Endodermal cell (in vitro differentiated cells): ENCODE measurements at regions not wholly inside any gene's neighbourhood (a gene's known extent, or its start where the extent isn't known, plus 50 kb on each side); places are given as distances from the start of the nearest gene placed in this dataset.
"Not testable (repeated sequence)": the region's sequence is repeated elsewhere in the genome, so short reads cannot be mapped to it uniquely, and the experiment has no call there.

Experiments used
- DNase-seq: peaks from one replicate; pipeline ENCODE4 v3.0.0-alpha.2; 2017
- H3K27ac ChIP-seq: 2 replicates; pipeline ENCODE4 v1.5.1; 2013; ENCODE audit warnings: mild to moderate bottlenecking, low read depth, low read length, moderate library complexity
- H3K27me3 ChIP-seq: 2 replicates; pipeline ENCODE4 v1.6.1; 2013; ENCODE audit warnings: mild to moderate bottlenecking, low read length, moderate library complexity; ENCODE audit not compliant: insufficient read depth, control insufficient read depth, poor library complexity, severe bottlenecking
- H3K36me3 ChIP-seq: 2 replicates; pipeline ENCODE4 v1.7.0; 2013; ENCODE audit warnings: mild to moderate bottlenecking, low read length, moderate library complexity; ENCODE audit not compliant: control insufficient read depth, insufficient read depth
- H3K4me1 ChIP-seq: one replicate; pipeline ENCODE4 v1.7.0; 2013; ENCODE audit warnings: low read length; ENCODE audit not compliant: control insufficient read depth, insufficient read depth
- H3K4me3 ChIP-seq: 2 replicates; pipeline ENCODE4 v1.5.1; 2013; ENCODE audit warnings: mild to moderate bottlenecking, low read length, moderate library complexity
- H3K9ac ChIP-seq: 2 replicates; pipeline ENCODE4 v1.6.1; 2013; ENCODE audit warnings: mild to moderate bottlenecking, low read length, moderate library complexity; ENCODE audit not compliant: poor library complexity, severe bottlenecking; ENCODE audit errors: extremely low read depth
- H3K9me3 ChIP-seq: 2 replicates; pipeline ENCODE4 v1.6.1; 2013; ENCODE audit warnings: mild to moderate bottlenecking, low read length, moderate library complexity; ENCODE audit not compliant: control insufficient read depth
- H3K27ac Mint-ChIP-seq: 2 replicates; pipeline ENCODE4 v1.8.0; 2020; ENCODE audit warnings: mixed read lengths
- H3K27me3 Mint-ChIP-seq: 2 replicates; pipeline ENCODE4 v1.8.0; 2021; ENCODE audit warnings: mild to moderate bottlenecking, mixed read lengths; ENCODE audit not compliant: insufficient read depth
- H3K36me3 Mint-ChIP-seq: 2 replicates; pipeline ENCODE4 v1.8.0; 2020; ENCODE audit warnings: low read depth, mixed read lengths
- H3K4me1 Mint-ChIP-seq: 2 replicates; pipeline ENCODE4 v1.8.0; 2020; ENCODE audit warnings: mixed read lengths
- H3K4me3 Mint-ChIP-seq: 2 replicates; pipeline ENCODE4 v1.8.0; 2020; ENCODE audit warnings: mild to moderate bottlenecking, moderate library complexity, mixed read lengths
- H3K9me3 Mint-ChIP-seq: 2 replicates; pipeline ENCODE4 v1.8.0; 2020; ENCODE audit warnings: mild to moderate bottlenecking, mixed read lengths
- WGBS, 2 experiments: methylation state at CpG; one replicate each; pipeline versions ENCODE4 v1.1.5 to v1.1.7; 2013; ENCODE audit warnings: missing lambda C conversion rate in 2 of 2, mixed read lengths in 1 of 2; ENCODE audit not compliant: insufficient coverage in 1 of 2, insufficient read length in 1 of 2; 5-methylcytosine and 5-hydroxymethylcytosine counted together
- TF ChIP-seq, protein P1 (sequence below): fragments of 200-600 bp; sonication (generic); conservative IDR thresholded peaks from 2 replicates; pipeline ENCODE4 v1.5.0; 2021; ENCODE audit warnings: antibody characterized with exemption, mild to moderate bottlenecking

DNA sequence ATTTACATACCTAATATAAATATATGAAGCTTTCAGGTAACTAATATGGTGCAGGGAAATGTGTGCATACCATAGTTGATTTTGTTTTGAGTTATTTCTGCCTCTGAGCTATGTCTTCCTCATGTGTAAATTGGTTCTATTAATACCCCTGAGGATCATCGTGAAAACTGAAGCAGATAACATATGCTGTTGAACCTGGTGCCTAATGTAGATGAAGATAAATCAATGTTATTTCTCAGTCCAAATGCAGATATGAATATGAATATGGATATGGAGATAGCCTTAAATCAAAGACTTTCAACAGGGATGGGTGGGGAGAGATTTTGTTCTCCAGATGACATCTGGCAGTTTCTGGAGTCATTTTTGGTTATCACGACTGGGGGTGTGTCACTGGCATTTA lies 122.3 kb upstream of the ANKRD30A start:
- no peak overlapping the region for H3K9ac ChIP-seq
- H3K9me3 ChIP-seq = peaks cover 80% of the 10 kb centered on the region
- Mint-ChIP-seq H3K27me3 (no peaks in the 10 kb centered on the region), H3K4me3 (no peak overlapping the region), H3K9me3 (peaks cover 76% of the 10 kb centered on the region), H3K4me1 (no peaks in the 10 kb centered on the region), H3K36me3 (no peaks in the 10 kb centered on the region), H3K27ac (no peak overlapping the region)
- H3K27me3 ChIP-seq = no peaks in the 10 kb centered on the region
- H3K4me1 ChIP-seq = no peaks in the 10 kb centered on the region
- TF ChIP-seq, protein P1, sequence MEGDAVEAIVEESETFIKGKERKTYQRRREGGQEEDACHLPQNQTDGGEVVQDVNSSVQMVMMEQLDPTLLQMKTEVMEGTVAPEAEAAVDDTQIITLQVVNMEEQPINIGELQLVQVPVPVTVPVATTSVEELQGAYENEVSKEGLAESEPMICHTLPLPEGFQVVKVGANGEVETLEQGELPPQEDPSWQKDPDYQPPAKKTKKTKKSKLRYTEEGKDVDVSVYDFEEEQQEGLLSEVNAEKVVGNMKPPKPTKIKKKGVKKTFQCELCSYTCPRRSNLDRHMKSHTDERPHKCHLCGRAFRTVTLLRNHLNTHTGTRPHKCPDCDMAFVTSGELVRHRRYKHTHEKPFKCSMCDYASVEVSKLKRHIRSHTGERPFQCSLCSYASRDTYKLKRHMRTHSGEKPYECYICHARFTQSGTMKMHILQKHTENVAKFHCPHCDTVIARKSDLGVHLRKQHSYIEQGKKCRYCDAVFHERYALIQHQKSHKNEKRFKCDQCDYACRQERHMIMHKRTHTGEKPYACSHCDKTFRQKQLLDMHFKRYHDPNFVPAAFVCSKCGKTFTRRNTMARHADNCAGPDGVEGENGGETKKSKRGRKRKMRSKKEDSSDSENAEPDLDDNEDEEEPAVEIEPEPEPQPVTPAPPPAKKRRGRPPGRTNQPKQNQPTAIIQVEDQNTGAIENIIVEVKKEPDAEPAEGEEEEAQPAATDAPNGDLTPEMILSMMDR = no peak
- no peak overlapping the region for H3K27ac ChIP-seq
- 43 to 71% methylated on average over 1 to 2 of the region's 2 CpGs for WGBS, 2 experiments
- H3K4me3 ChIP-seq = no peak overlapping the region
- no peak for DNase-seq
- H3K36me3 ChIP-seq = no peaks in the 10 kb centered on the region

DNA sequence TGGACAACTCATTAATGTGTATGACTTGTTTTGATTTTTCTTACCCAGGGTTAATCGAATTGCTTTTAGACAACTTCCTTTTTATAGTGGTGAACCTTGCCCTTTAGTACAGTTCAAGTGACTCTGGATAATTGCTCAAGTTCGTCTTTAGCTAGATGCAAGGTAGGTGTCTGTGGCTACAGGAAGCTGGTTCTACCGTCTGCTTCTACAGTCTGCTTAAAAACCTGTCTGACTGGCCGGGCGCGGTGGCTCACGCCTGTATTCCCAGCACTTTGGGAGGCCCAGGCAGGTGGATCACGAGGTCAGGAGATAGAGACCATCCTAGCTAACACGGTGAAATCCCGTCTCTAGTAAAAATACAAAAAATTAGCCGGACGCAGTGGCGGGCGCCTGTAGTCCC lies 129.6 kb upstream of the ANKRD30A start:
- not testable (repeated sequence) for H3K9ac ChIP-seq, H3K36me3 ChIP-seq, H3K27ac ChIP-seq, H3K36me3 Mint-ChIP-seq, H3K27me3 ChIP-seq, H3K4me1 ChIP-seq, H3K4me3 ChIP-seq, DNase-seq, H3K4me3 Mint-ChIP-seq, H3K27me3 Mint-ChIP-seq, H3K27ac Mint-ChIP-seq, H3K4me1 Mint-ChIP-seq
- peaks cover 74% of the 10 kb centered on the region for H3K9me3 ChIP-seq
- peaks cover 87% of the 10 kb centered on the region for H3K9me3 Mint-ChIP-seq
- 83 to 90% methylated on average over 10 to 13 of the region's 14 CpGs for WGBS, 2 experiments

DNA sequence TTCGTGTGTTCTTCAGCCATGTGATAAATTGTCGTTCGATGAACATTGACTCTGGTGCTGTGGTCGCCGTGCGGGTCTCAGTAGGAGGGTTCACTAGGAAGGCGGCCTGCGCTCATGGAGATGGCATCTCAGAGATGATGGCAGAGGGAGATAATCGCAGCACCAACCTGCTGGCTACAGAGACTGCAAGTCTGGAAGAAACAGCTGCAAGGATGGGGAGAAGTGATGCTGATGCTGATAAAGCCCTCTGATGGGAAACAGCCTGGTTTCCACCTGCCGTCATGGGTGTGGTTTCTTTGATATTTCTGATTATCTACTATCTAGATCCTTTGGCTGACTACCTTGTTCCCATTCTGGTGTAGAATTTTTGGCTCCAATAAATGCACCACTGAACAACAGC lies 130.5 kb upstream of the ANKRD30A start:
- Histone ChIP-seq H3K4me3 (no peak overlapping the region), H3K9me3 (peaks cover 74% of the 10 kb centered on the region), H3K27me3 (no peaks in the 10 kb centered on the region), H3K4me1 (no peaks in the 10 kb centered on the region), H3K9ac (no peak overlapping the region), H3K27ac (no peak overlapping the region), H3K36me3 (no peaks in the 10 kb centered on the region)
- Mint-ChIP-seq H3K36me3 (no peaks in the 10 kb centered on the region), H3K27ac (no peak overlapping the region), H3K4me1 (no peaks in the 10 kb centered on the region), H3K27me3 (no peaks in the 10 kb centered on the region), H3K4me3 (no peak overlapping the region), H3K9me3 (peaks cover 87% of the 10 kb centered on the region)
- DNase-seq = no peak
- TF ChIP-seq, protein P1 = no peak
- 80 to 83% methylated on average over 9 to 10 of the region's 10 CpGs for WGBS, 2 experiments

DNA sequence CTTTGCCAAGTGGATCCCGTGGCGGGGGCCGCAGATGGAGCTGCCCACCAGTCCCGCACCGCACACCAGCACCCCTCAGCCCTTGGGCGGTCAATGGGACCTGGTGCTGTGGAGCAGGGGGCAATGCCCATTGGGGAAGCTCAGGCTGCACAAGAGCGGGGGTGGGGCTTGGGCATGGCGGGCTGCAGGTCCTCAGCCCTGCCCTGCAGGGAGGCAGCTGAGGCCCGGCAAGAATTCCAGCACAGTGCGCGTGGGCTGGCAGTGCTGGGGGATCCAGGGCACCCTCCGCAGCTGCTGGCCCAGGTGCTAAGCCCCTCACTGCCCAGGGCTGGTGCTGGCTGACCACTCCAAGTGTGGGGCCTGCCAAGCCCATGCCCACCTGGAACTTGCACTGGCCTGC lies 136.2 kb upstream of the ANKRD30A start:
- H3K9me3 ChIP-seq = peaks cover 63% of the 10 kb centered on the region
- H3K27me3 ChIP-seq = no peaks in the 10 kb centered on the region
- H3K9me3 Mint-ChIP-seq = peaks cover 91% of the 10 kb centered on the region

More for the DNA sequence above, 136.2 kb upstream of the ANKRD30A start:
- Histone ChIP-seq H3K4me3 (no peak overlapping the region), H3K27ac (no peak overlapping the region), H3K36me3 (no peaks in the 10 kb centered on the region), H3K4me1 (no peaks in the 10 kb centered on the region), H3K9ac (no peak overlapping the region)
- DNase-seq = no peak
- Mint-ChIP-seq H3K27ac (no peak overlapping the region), H3K4me1 (no peaks in the 10 kb centered on the region), H3K36me3 (no peaks in the 10 kb centered on the region), H3K27me3 (no peaks in the 10 kb centered on the region), H3K4me3 (no peak overlapping the region)
- 80 to 83% methylated on average over 1 to 12 of the region's 12 CpGs for whole genome bisulfite sequencing, 2 experiments
- TF ChIP-seq, protein P1 = no peak
